GM12872 (cell line): ENCODE measurements at regions not wholly inside any gene's neighbourhood (a gene's known extent, or its start where the extent isn't known, plus 50 kb on each side); places are given as distances from the start of the nearest gene placed in this dataset.

ENCODE experiments used
- CTCF ChIP-seq: IDR thresholded peaks from 3 replicates; pipeline ENCODE4 v1.5.1; 2011; ENCODE audit warnings: low read depth, mild to moderate bottlenecking, low read length, moderate library complexity; ENCODE audit not compliant: insufficient read depth

GRCh38 chr4:24637173-24637572, 52.8 kb upstream of the DHX15 start:
- no peak for TF ChIP-seq CTCF

DNA sequence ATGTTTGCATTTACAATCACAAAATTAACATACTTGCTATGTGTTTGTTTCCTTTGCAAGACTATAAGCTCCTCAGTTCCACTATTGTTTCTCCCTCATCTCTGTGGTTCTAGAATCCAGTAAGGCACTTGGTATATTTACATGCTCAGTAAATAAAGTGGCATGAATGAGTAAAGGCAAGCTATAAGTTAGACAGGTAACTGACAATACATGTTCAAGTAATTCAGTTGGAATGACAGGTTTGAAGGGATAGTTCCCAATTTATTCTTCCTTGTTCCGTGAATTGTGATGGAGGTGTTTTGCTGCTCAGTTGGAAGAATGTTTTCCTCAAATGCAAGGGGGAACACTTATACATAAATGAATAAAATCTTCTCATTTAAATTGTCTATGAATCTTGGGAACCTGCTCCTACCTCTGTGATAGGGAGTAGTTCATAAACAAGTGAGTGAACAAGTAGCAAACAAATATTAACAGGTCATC, 54.1 kb upstream of the DHX15 start:
- no peak for TF ChIP-seq CTCF

- no peak for TF ChIP-seq CTCF
Observed at GRCh38 chr4:24639714-24640113, 55.4 kb upstream of the DHX15 start.

DNA sequence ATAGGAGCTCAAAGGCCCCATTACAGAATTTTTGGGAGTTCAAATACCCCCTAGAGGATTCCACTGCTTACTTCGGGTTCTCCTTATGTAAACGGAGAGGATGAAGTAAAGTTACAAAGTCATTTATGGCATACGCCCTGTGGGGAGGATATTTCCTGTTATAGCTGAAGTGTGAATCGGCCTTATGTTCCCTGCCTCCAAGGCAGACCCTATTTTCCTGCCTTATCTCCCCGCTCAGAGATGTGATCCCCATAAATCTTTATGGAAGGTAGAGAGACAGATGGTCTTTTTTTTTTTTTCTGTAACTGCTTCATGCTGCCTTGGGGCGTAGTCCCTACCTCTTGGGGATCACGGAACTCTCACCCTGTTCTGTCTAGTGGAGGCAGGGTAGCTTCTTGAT, 56.0 kb upstream of the DHX15 start:
- TF ChIP-seq CTCF, result no peak

DNA sequence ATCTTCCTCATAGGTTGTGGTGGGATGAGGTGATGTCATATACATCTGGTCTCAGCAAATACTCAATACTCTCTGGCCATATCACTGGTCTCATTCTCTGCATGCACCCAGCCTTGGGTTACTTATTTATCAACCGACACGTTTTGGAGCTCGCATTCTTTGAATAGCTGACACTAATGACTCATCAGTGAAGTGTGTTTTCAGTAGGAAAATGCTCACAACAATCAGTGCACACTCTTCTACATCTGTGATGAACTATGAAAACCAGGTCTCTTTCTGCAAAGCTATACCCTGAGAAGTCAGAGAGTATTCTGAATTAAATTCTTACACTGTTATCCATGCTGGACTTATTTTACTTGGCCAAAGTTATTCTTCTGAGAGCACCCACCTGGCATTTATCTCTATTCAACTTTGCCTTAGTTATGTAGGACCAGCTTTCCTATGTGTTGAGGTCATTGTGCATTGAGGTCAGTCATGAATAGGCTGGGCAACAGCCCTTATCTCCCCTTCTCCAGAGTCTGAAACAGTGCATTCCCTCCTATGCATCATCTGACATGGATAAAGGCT, 58.7 kb upstream of the DHX15 start:
- TF ChIP-seq CTCF, result no peak

GRCh38 chr4:24643774-24644520, 59.6 kb upstream of the DHX15 start:
- no peak for TF ChIP-seq CTCF

- no peak for TF ChIP-seq CTCF
Observed at GRCh38 chr4:24644983-24645764, 60.8 kb upstream of the DHX15 start.
